Activated T-helper 2 cell treated with anti-CD3 and anti-CD28 coated beads, Interferon-gamma antibody, Interleukin-2, Interleukin-4, amounts not matched to agents 10 μg/mL and 5 μg/mL and 100 μg/mL, durations not matched to agents 14 hours and 24 hours and 36 hours (primary cell): ENCODE measurements at regions not wholly inside any gene's neighbourhood (a gene's known extent, or its start where the extent isn't known, plus 50 kb on each side); places are given as distances from the start of the nearest gene placed in this dataset.

Experiments
- DNase-seq: peaks from one replicate; pipeline ENCODE4 v3.0.0; 2021; ENCODE audit warnings: low spot score
- H3K27ac Mint-ChIP-seq: one replicate; pipeline ENCODE4 v1.8.0; 2021; ENCODE audit warnings: mixed read lengths
- H3K27me3 Mint-ChIP-seq: one replicate; pipeline ENCODE4 v1.8.0; 2021; ENCODE audit warnings: low read depth, mixed read lengths
- H3K36me3 Mint-ChIP-seq: one replicate; pipeline ENCODE4 v1.8.0; 2021; ENCODE audit warnings: low read depth, mixed read lengths
- H3K4me1 Mint-ChIP-seq: one replicate; pipeline ENCODE4 v1.8.0; 2021; ENCODE audit warnings: low read depth, mixed read lengths
- H3K4me3 Mint-ChIP-seq: one replicate; pipeline ENCODE4 v1.8.0; 2021; ENCODE audit warnings: low read depth, mild to moderate bottlenecking, moderate library complexity, mixed read lengths
- H3K9me3 Mint-ChIP-seq: one replicate; pipeline ENCODE4 v1.8.0; 2021; ENCODE audit warnings: mixed read lengths
- intact Hi-C: fragments of 100-400 bp; cut with micrococcal nuclease; formaldehyde crosslinking; loops from one replicate; pipeline ENCODE4 v1.15.1; 2023

GRCh38 chr2:83650161-83650560 lies 808.9 kb downstream of the SUCLG1 start:
- intact Hi-C loops, result no loop called here
- H3K4me3 Mint-ChIP-seq, result no peak overlapping the region
- H3K27me3 Mint-ChIP-seq, result no peaks in the 10 kb centered on the region
- no peaks in the 10 kb centered on the region for H3K36me3 Mint-ChIP-seq
- DNase-seq, result no peak
- no peaks in the 10 kb centered on the region for H3K4me1 Mint-ChIP-seq
- no peak overlapping the region for H3K27ac Mint-ChIP-seq
- no peaks in the 10 kb centered on the region for H3K9me3 Mint-ChIP-seq

GRCh38 chr2:83640506-83640905 lies 818.6 kb downstream of the SUCLG1 start:
- peaks cover 5% of the 10 kb centered on the region for H3K9me3 Mint-ChIP-seq
- intact Hi-C loops, result no loop called here
- no peak overlapping the region for H3K27ac Mint-ChIP-seq
- no peaks in the 10 kb centered on the region for H3K27me3 Mint-ChIP-seq
- no peak for DNase-seq
- H3K36me3 Mint-ChIP-seq, result no peaks in the 10 kb centered on the region
- H3K4me1 Mint-ChIP-seq, result no peaks in the 10 kb centered on the region
- no peak overlapping the region for H3K4me3 Mint-ChIP-seq

- Mint-ChIP-seq H3K9me3 (peaks cover 4% of the 10 kb centered on the region), H3K27ac (no peak overlapping the region), H3K36me3 (no peaks in the 10 kb centered on the region), H3K4me3 (no peak overlapping the region), H3K4me1 (no peaks in the 10 kb centered on the region), H3K27me3 (no peaks in the 10 kb centered on the region)
- intact Hi-C loops, result no loop called here
- no peak for DNase-seq
Observed at GRCh38 chr2:83633423-83633822, 825.7 kb downstream of the SUCLG1 start.

- Mint-ChIP-seq H3K9me3 (peaks cover 9% of the 10 kb centered on the region), H3K4me3 (no peak overlapping the region), H3K36me3 (no peaks in the 10 kb centered on the region), H3K4me1 (no peaks in the 10 kb centered on the region), H3K27me3 (no peaks in the 10 kb centered on the region), H3K27ac (no peak overlapping the region)
- intact Hi-C loops, result no loop called here
- no peak for DNase-seq
Observed at GRCh38 chr2:83630351-83630750, 828.7 kb downstream of the SUCLG1 start.

GRCh38 chr2:83615511-83615910 lies 843.6 kb downstream of the SUCLG1 start:
- no peak overlapping the region for H3K4me3 Mint-ChIP-seq
- no peaks in the 10 kb centered on the region for H3K27me3 Mint-ChIP-seq
- H3K27ac Mint-ChIP-seq, result no peak overlapping the region
- intact Hi-C loops, result no loop called here
- H3K9me3 Mint-ChIP-seq, result peaks cover 30% of the 10 kb centered on the region
- no peaks in the 10 kb centered on the region for H3K36me3 Mint-ChIP-seq
- DNase-seq, result no peak
- H3K4me1 Mint-ChIP-seq, result no peaks in the 10 kb centered on the region

GRCh38 chr2:83613178-83613577 lies 845.9 kb downstream of the SUCLG1 start:
- Mint-ChIP-seq H3K4me3 (no peak overlapping the region), H3K4me1 (no peaks in the 10 kb centered on the region), H3K9me3 (peaks cover 16% of the 10 kb centered on the region), H3K36me3 (no peaks in the 10 kb centered on the region), H3K27ac (no peak overlapping the region), H3K27me3 (no peaks in the 10 kb centered on the region)
- intact Hi-C loops, result no loop called here
- no peak for DNase-seq

- no peaks in the 10 kb centered on the region for H3K4me1 Mint-ChIP-seq
- H3K36me3 Mint-ChIP-seq, result no peaks in the 10 kb centered on the region
- no peak for DNase-seq
- H3K4me3 Mint-ChIP-seq, result no peak overlapping the region
- peaks cover 24% of the 10 kb centered on the region for H3K9me3 Mint-ChIP-seq
- no peak overlapping the region for H3K27ac Mint-ChIP-seq
- H3K27me3 Mint-ChIP-seq, result no peaks in the 10 kb centered on the region
- intact Hi-C loops, result no loop called here
Observed at GRCh38 chr2:83602753-83603152, 856.3 kb downstream of the SUCLG1 start.

- Mint-ChIP-seq H3K27ac (no peak overlapping the region), H3K9me3 (peaks cover 11% of the 10 kb centered on the region), H3K4me1 (no peaks in the 10 kb centered on the region), H3K4me3 (no peak overlapping the region), H3K36me3 (no peaks in the 10 kb centered on the region), H3K27me3 (no peaks in the 10 kb centered on the region)
- DNase-seq, result no peak
- intact Hi-C loops, result no loop called here
Observed at GRCh38 chr2:83596592-83597282, 862.3 kb downstream of the SUCLG1 start.

- no peak for DNase-seq
- no peaks in the 10 kb centered on the region for H3K4me1 Mint-ChIP-seq
- H3K27me3 Mint-ChIP-seq, result no peaks in the 10 kb centered on the region
- no peak overlapping the region for H3K4me3 Mint-ChIP-seq
- peaks cover 11% of the 10 kb centered on the region for H3K9me3 Mint-ChIP-seq
- no peaks in the 10 kb centered on the region for H3K36me3 Mint-ChIP-seq
- intact Hi-C loops, result no loop called here
- H3K27ac Mint-ChIP-seq, result no peak overlapping the region
Observed at GRCh38 chr2:83595926-83596325, 863.2 kb downstream of the SUCLG1 start.

GRCh38 chr2:83595121-83595690 lies 863.9 kb downstream of the SUCLG1 start:
- no peak for DNase-seq
- no peaks in the 10 kb centered on the region for H3K36me3 Mint-ChIP-seq
- H3K9me3 Mint-ChIP-seq, result peaks cover 6% of the 10 kb centered on the region
- no peak overlapping the region for H3K4me3 Mint-ChIP-seq
- H3K27me3 Mint-ChIP-seq, result no peaks in the 10 kb centered on the region
- intact Hi-C loops, result no loop called here
- H3K27ac Mint-ChIP-seq, result no peak overlapping the region
- H3K4me1 Mint-ChIP-seq, result no peaks in the 10 kb centered on the region

GRCh38 chr2:83594241-83595120 lies 864.6 kb downstream of the SUCLG1 start:
- intact Hi-C loops, result no loop called here
- no peaks in the 10 kb centered on the region for H3K9me3 Mint-ChIP-seq
- H3K27me3 Mint-ChIP-seq, result no peaks in the 10 kb centered on the region
- no peak overlapping the region for H3K4me3 Mint-ChIP-seq
- no peaks in the 10 kb centered on the region for H3K4me1 Mint-ChIP-seq
- DNase-seq, result no peak
- no peak overlapping the region for H3K27ac Mint-ChIP-seq
- no peaks in the 10 kb centered on the region for H3K36me3 Mint-ChIP-seq

GRCh38 chr2:83587309-83587708 lies 871.8 kb downstream of the SUCLG1 start:
- no peak overlapping the region for H3K27ac Mint-ChIP-seq

GRCh38 chr2:83585250-83585649 lies 873.8 kb downstream of the SUCLG1 start:
- no peak for DNase-seq
- intact Hi-C loops, result no loop called here
- Mint-ChIP-seq H3K36me3 (no peaks in the 10 kb centered on the region), H3K27me3 (no peaks in the 10 kb centered on the region), H3K9me3 (peaks cover 6% of the 10 kb centered on the region), H3K4me3 (no peak overlapping the region), H3K27ac (no peak overlapping the region), H3K4me1 (no peaks in the 10 kb centered on the region)

More at GRCh38 chr2:83587309-83587708, 871.8 kb downstream of the SUCLG1 start:
- Mint-ChIP-seq H3K4me3 (no peak overlapping the region), H3K9me3 (peaks cover 6% of the 10 kb centered on the region), H3K4me1 (no peaks in the 10 kb centered on the region), H3K27me3 (no peaks in the 10 kb centered on the region), H3K36me3 (no peaks in the 10 kb centered on the region)
- no peak for DNase-seq
- intact Hi-C loops, result no loop called here
